Calu3 (cell line): ENCODE measurements at regions not wholly inside any gene's neighbourhood (a gene's known extent, or its start where the extent isn't known, plus 50 kb on each side); places are given as distances from the start of the nearest gene placed in this dataset.

ENCODE experiments used
- BruUV-seq: library from RNA; stranded (reverse); fragments of 400-500 nt; replicated peaks from 2 replicates; lab custom pipeline; 2021; lab: Mats Ljungman, UMichigan
- CTCF ChIA-PET: fragments of 300-600 bp; sonication (Branson Sonifier 250); formaldehyde crosslinking; loops from one replicate; lab custom pipeline; 2022; ENCODE audit warnings: antibody characterized with exemption; lab: Charles Lee
- DNase-seq: peaks from one replicate; pipeline ENCODE4 v3.0.0; 2022
- H3K27ac Mint-ChIP-seq: one replicate; pipeline ENCODE4 v1.8.0; 2022; ENCODE audit warnings: mixed read lengths; ENCODE audit not compliant: unreplicated experiment
- H3K27me3 Mint-ChIP-seq: one replicate; pipeline ENCODE4 v1.8.0; 2022; ENCODE audit warnings: mixed read lengths; ENCODE audit not compliant: unreplicated experiment
- H3K36me3 Mint-ChIP-seq: one replicate; pipeline ENCODE4 v1.8.0; 2022; ENCODE audit warnings: mild to moderate bottlenecking, moderate library complexity, mixed read lengths; ENCODE audit not compliant: insufficient read depth, unreplicated experiment
- H3K4me1 Mint-ChIP-seq: one replicate; pipeline ENCODE4 v1.8.0; 2022; ENCODE audit warnings: mild to moderate bottlenecking, low read depth, mixed read lengths; ENCODE audit not compliant: unreplicated experiment
- H3K4me3 Mint-ChIP-seq: one replicate; pipeline ENCODE4 v1.8.0; 2022; ENCODE audit warnings: mild to moderate bottlenecking, low read depth, moderate library complexity, mixed read lengths; ENCODE audit not compliant: unreplicated experiment
- H3K9me3 Mint-ChIP-seq: one replicate; pipeline ENCODE4 v1.8.0; 2022; ENCODE audit warnings: low read depth, mixed read lengths; ENCODE audit not compliant: unreplicated experiment
- intact Hi-C: fragments of 100-400 bp; cut with micrococcal nuclease; formaldehyde crosslinking; loops from one replicate; pipeline ENCODE4 v1.10.0; 2022; ENCODE audit not compliant: unreplicated experiment
- TF ChIP-seq, protein P1 (sequence below): fragments of 200-600 bp; IDR thresholded peaks from one replicate; pipeline ENCODE4 v1.8.0; 2022; ENCODE audit warnings: antibody characterized with exemption; ENCODE audit not compliant: unreplicated experiment

DNA sequence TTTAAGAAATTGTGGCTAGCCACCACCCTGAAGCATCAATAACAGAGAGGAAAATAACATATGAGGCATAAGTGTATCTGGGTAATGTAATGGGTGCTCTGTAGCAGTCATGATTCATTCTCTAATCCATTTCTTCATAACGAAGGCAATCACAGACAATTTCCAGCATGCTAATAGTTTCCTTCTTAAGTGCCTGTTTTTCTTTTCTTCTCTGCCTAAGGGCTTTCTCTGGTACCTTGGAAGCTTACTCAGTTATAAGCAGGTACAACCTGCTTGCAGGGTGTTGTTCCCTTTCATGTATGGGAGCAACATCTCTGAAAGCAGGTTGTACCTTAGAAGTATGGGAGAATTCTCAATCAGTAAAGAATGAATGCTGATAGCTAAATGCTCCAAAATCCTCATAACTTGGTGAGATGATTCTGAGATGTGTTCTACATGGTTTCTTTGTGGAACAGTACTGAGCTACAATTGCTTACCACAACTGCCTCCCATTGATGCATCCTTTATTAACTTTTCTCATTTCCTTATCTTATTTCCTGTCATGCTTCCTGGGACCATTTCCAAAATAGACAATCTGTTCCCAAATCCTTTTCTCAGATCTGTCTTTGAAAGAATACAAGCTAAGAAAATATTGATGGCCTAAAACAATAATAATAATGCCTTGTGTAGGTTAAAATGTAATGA is 247.6 kb downstream of the PAPSS1 start:
- intact Hi-C loops: no loop called here
- no peaks in the 10 kb centered on the region for H3K27me3 Mint-ChIP-seq
- H3K27ac Mint-ChIP-seq: no peak overlapping the region
- TF ChIP-seq, protein P1, sequence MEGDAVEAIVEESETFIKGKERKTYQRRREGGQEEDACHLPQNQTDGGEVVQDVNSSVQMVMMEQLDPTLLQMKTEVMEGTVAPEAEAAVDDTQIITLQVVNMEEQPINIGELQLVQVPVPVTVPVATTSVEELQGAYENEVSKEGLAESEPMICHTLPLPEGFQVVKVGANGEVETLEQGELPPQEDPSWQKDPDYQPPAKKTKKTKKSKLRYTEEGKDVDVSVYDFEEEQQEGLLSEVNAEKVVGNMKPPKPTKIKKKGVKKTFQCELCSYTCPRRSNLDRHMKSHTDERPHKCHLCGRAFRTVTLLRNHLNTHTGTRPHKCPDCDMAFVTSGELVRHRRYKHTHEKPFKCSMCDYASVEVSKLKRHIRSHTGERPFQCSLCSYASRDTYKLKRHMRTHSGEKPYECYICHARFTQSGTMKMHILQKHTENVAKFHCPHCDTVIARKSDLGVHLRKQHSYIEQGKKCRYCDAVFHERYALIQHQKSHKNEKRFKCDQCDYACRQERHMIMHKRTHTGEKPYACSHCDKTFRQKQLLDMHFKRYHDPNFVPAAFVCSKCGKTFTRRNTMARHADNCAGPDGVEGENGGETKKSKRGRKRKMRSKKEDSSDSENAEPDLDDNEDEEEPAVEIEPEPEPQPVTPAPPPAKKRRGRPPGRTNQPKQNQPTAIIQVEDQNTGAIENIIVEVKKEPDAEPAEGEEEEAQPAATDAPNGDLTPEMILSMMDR: no peak
- DNase-seq: no peak
- H3K36me3 Mint-ChIP-seq: no peaks in the 10 kb centered on the region
- H3K4me3 Mint-ChIP-seq: no peak overlapping the region
- no TSS peak for BruUV-seq
- no peaks in the 10 kb centered on the region for H3K4me1 Mint-ChIP-seq
- CTCF ChIA-PET: no interaction called here
- H3K9me3 Mint-ChIP-seq: no peaks in the 10 kb centered on the region

DNA sequence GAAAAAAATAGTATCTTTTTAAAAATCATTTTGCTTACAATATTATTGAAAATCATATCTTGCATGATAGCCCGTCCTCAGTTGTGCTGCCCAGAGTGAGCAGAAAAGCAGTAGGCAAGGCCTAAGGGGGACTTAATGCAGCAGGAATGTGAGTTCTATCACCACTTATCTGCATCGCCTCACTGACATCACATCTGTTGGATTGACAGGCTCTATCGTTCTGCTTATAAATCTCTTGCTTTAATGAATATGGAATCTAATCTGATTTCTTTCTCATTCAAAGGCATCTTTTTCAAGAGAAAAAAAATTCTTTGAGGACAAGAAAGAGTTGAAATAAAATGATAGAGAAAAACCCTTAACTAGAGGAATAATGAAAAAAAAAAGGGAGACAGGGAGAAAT is 249.9 kb downstream of the PAPSS1 start:
- Mint-ChIP-seq H3K36me3 (no peaks in the 10 kb centered on the region), H3K4me3 (no peak overlapping the region), H3K27me3 (no peaks in the 10 kb centered on the region), H3K27ac (no peak overlapping the region), H3K9me3 (no peaks in the 10 kb centered on the region), H3K4me1 (no peaks in the 10 kb centered on the region)
- intact Hi-C loops: no loop called here
- CTCF ChIA-PET: no interaction called here
- DNase-seq: no peak
- BruUV-seq: no TSS peak
- TF ChIP-seq, protein P1: no peak

DNA sequence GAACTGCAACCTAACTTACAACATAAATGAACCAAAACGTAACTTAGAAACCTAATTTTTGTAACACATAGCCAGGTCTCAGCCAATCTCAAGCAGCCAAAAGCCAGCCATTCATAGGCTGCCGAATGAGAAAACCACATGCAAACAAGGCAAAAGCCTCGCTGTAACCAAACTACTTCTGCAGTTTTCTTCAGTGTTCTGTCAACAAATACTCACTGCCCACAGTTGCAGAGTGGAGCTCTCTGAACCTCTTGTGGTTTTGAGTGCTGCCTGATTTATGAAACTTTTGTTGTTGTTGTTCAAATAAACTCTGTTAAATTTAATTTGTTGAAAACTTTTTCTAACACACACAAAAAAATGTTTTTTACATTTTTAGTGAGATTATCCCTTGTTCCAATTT is 251.2 kb downstream of the PAPSS1 start:
- Mint-ChIP-seq H3K4me1 (no peaks in the 10 kb centered on the region), H3K27ac (no peak overlapping the region), H3K36me3 (no peaks in the 10 kb centered on the region), H3K4me3 (no peak overlapping the region), H3K27me3 (no peaks in the 10 kb centered on the region), H3K9me3 (no peaks in the 10 kb centered on the region)
- DNase-seq: no peak
- intact Hi-C loops: no loop called here
- TF ChIP-seq, protein P1: no peak
- CTCF ChIA-PET: no interaction called here
- no TSS peak for BruUV-seq

DNA sequence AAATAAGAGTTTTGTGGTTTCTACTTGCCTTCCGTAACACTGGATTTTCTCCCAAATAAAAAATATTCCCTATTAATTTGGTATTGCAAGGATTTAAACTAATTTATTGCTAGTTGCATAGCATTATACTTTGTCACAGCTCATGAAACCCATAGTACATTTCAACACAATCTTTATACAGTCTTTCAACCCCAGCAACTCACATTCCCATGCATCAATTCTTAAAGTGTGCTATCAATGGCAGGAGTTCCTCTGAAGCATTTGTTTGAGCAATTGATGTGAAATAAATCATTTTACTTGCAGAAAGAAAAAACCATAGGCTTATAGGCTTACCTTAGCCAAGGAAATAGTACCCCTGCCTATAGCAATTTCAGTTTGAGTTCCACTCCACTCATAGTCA is 251.9 kb downstream of the PAPSS1 start:
- TF ChIP-seq, protein P1: no peak
- intact Hi-C loops: no loop called here
- Mint-ChIP-seq H3K36me3 (no peaks in the 10 kb centered on the region), H3K4me3 (no peak overlapping the region), H3K4me1 (no peaks in the 10 kb centered on the region), H3K27ac (no peak overlapping the region), H3K27me3 (no peaks in the 10 kb centered on the region), H3K9me3 (no peaks in the 10 kb centered on the region)
- DNase-seq: no peak
- no TSS peak for BruUV-seq
- CTCF ChIA-PET: no interaction called here
